ENCODE measurements at regions not wholly inside any gene's neighbourhood (a gene's known extent, or its start where the extent isn't known, plus 50 kb on each side); places are given as distances from the start of the nearest gene placed in this dataset.

DNA sequence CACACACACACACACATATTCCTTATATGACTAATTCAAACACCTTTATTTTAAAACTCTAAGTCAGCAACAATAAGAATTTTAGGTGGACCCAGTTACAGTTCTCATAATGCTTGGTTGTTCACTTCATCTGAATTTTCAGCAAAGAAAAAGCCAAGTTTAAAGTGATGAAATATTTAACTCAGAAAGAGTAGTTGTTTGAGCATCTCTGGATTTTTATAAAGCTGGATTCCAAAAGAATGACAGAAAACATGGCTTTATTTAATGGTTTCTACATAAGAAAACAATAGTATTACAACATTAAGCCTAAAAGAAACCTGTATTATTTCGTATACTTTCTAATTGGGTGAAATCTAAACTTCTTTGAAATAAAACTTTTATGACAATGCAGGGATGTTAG is 54.2 kb upstream of the ADAMTS5 start:
- DNase-seq (ENCODE audit: low read depth), result no peak

DNA sequence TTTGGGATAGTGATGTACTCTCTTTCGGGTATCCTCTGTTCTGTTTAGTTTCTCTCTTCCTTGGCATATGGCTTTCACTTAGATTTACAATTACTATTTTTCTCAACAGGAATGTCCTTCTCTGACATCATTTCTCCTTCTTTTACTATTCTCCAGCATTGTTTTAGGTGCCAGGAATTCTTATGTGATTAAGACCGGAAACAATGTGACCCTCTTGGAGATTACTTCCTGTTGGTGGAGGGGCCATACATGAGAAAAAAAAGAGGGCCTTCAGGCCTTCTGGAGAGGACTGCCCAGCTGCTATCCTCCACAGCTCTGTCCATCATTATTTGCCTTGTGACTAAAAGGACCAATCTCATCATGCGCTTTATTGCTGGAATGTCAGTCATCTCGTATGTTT is 50.4 kb upstream of the ADAMTS5 start:
- no peak for DNase-seq (ENCODE audit: low read depth)
